Epithelial cell of esophagus (primary cell): ENCODE measurements at regions not wholly inside any gene's neighbourhood (a gene's known extent, or its start where the extent isn't known, plus 50 kb on each side); places are given as distances from the start of the nearest gene placed in this dataset.

Source experiments
- DNase-seq: peaks from one replicate; pipeline ENCODE4 v3.0.0; 2010; ENCODE audit warnings: low read depth
- H3K4me3 ChIP-seq: 2 replicates; pipeline ENCODE4 v1.5.1; 2011; ENCODE audit warnings: mild to moderate bottlenecking, low read length, control low read depth
- CTCF ChIP-seq: IDR thresholded peaks from 2 replicates; pipeline ENCODE4 v1.5.1; 2011; ENCODE audit warnings: low read depth, mild to moderate bottlenecking, low read length, control low read depth, inconsistent platforms; ENCODE audit not compliant: insufficient read depth; ENCODE audit errors: missing control alignments

- no peak for DNase-seq
- no peak overlapping the region for H3K4me3 ChIP-seq
- no peak for TF ChIP-seq CTCF
Measured at GRCh38 chr6:8652710-8653109, 217.4 kb upstream of the SLC35B3 start.

- DNase-seq = no peak
- H3K4me3 ChIP-seq = no peak overlapping the region
- no peak for TF ChIP-seq CTCF
Measured at GRCh38 chr6:8651998-8652397, 216.7 kb upstream of the SLC35B3 start.

GRCh38 chr6:8645212-8645611 lies 209.9 kb upstream of the SLC35B3 start:
- TF ChIP-seq CTCF = no peak
- DNase-seq = no peak
- H3K4me3 ChIP-seq = no peak overlapping the region

GRCh38 chr6:8644306-8644705 lies 209.0 kb upstream of the SLC35B3 start:
- DNase-seq = no peak
- no peak overlapping the region for H3K4me3 ChIP-seq
- TF ChIP-seq CTCF = no peak

- no peak for TF ChIP-seq CTCF
- H3K4me3 ChIP-seq = no peak overlapping the region
- DNase-seq = no peak
Measured at GRCh38 chr6:8642854-8643253, 207.5 kb upstream of the SLC35B3 start.

GRCh38 chr6:8642131-8642530 lies 206.8 kb upstream of the SLC35B3 start:
- no peak for TF ChIP-seq CTCF
- DNase-seq = no peak
- H3K4me3 ChIP-seq = no peak overlapping the region

GRCh38 chr6:8639928-8640649 lies 204.7 kb upstream of the SLC35B3 start:
- no peak overlapping the region for H3K4me3 ChIP-seq
- DNase-seq = no peak
- TF ChIP-seq CTCF = no peak
